ENCODE measurements at regions not wholly inside any gene's neighbourhood (a gene's known extent, or its start where the extent isn't known, plus 50 kb on each side); places are given as distances from the start of the nearest gene placed in this dataset.

DNA sequence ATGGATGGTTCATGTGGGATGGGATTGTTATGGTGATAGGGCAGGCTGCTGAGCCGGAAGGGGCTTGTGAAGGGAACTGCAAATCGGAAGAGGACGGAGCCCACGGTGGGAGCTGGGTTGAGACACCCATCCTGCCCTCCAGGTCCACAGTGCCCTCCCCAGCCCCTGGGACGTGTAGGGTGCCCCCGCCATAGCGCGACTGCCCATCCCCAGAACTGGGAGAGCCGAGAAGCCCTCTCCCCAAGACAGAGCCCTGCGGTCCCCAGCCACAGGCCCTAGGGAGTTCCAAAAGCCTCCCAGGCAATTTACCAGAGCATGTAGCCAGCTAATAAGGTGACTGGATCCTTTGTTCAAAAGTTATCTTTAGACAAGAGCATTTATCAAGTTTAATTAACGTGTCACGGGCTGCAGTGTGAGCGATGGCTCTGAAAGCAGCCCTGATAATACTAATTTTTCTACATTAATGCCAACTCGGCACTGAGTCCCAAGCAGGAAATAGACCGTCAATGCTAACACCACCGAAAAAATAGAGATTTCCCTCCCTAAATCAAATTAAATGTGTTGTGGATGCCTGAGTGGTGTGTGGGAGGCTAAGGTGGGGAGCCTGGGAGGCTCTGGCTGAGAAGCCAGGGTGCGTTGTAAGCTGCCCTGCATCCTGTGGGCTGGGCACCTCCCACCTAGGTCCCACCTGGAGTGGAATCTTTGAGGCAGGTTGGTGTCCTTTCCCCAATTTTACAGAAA is 76.8 kb upstream of the RTL6 start:
- TF ChIP-seq, protein P1, sequence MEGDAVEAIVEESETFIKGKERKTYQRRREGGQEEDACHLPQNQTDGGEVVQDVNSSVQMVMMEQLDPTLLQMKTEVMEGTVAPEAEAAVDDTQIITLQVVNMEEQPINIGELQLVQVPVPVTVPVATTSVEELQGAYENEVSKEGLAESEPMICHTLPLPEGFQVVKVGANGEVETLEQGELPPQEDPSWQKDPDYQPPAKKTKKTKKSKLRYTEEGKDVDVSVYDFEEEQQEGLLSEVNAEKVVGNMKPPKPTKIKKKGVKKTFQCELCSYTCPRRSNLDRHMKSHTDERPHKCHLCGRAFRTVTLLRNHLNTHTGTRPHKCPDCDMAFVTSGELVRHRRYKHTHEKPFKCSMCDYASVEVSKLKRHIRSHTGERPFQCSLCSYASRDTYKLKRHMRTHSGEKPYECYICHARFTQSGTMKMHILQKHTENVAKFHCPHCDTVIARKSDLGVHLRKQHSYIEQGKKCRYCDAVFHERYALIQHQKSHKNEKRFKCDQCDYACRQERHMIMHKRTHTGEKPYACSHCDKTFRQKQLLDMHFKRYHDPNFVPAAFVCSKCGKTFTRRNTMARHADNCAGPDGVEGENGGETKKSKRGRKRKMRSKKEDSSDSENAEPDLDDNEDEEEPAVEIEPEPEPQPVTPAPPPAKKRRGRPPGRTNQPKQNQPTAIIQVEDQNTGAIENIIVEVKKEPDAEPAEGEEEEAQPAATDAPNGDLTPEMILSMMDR (conservative IDR thresholded peaks at IDR 0.05; ENCODE audit: low read depth, low read length) = no peak
- no peak for TF ChIP-seq EZH2 (IDR thresholded peaks at IDR 0.05; ENCODE audit: borderline replicate concordance, low read depth, low read length, poor library complexity, severe bottlenecking)
- Histone ChIP-seq H3K27me3 (replicated peaks; ENCODE audit: insufficient read depth, low read depth, low read length, poor library complexity) (no peaks in the 10 kb centered on the region), H3K9me3 (ENCODE audit: low read depth, low read length, poor library complexity, severe bottlenecking) (no peaks in the 10 kb centered on the region), H3K4me1 (ENCODE audit: insufficient read depth, low read length, poor library complexity, severe bottlenecking) (no peaks in the 10 kb centered on the region), H3K36me3 (ENCODE audit: insufficient read depth, low read length, poor library complexity, severe bottlenecking) (no peaks in the 10 kb centered on the region), H3K4me3 (ENCODE audit: low read depth, low read length, poor library complexity, severe bottlenecking) (no peak overlapping the region), H3K27ac (ENCODE audit: low read depth, low read length, poor library complexity, severe bottlenecking) (no peak overlapping the region)
- intact Hi-C loops (cut with micrococcal nuclease; ENCODE audit: unreplicated experiment) = no loop called here
- no TSS peak for BruUV-seq (replicated peaks)
- ChIA-PET POLR2A (ENCODE audit: low non-redundant PET) (no interaction called here), CTCF (no interaction called here)
- no peak for DNase-seq (ENCODE audit: low spot score)

DNA sequence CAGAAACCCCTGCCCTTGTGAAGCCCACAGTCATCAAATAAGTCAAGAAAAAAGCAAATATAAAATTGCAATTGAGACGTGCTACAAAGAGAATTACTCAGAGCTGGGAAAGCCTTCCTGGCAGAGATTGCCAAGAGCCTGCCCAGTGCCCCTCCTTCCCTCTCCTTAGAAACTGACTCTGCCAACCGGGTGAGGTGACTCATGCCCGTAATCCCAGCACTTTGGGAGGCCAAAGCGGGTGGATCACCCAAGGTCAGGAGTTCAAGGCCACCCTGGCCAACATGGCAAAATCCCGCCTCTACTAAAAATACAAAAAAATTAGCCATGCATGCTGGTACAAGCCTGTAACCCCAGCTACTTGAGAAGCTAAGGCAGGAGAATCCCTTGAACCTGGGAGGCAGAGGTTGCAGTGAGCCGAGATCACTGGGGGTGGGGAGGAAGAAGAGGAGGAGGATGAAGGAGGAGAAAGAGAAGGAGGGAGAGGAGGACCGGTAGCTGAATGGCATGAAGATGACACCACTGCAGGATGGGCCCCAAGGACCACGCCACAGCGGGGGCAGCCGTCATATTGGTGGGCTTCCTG is 76.1 kb upstream of the RTL6 start:
- no peak for DNase-seq (ENCODE audit: low spot score)
- Histone ChIP-seq H3K27ac (ENCODE audit: low read depth, low read length, poor library complexity, severe bottlenecking) (no peak overlapping the region), H3K4me1 (ENCODE audit: insufficient read depth, low read length, poor library complexity, severe bottlenecking) (no peaks in the 10 kb centered on the region), H3K9me3 (ENCODE audit: low read depth, low read length, poor library complexity, severe bottlenecking) (no peaks in the 10 kb centered on the region), H3K36me3 (ENCODE audit: insufficient read depth, low read length, poor library complexity, severe bottlenecking) (no peaks in the 10 kb centered on the region), H3K4me3 (ENCODE audit: low read depth, low read length, poor library complexity, severe bottlenecking) (no peak overlapping the region), H3K27me3 (replicated peaks; ENCODE audit: insufficient read depth, low read depth, low read length, poor library complexity) (no peaks in the 10 kb centered on the region)
- intact Hi-C loops (cut with micrococcal nuclease; ENCODE audit: unreplicated experiment) = no loop called here
- CTCF ChIA-PET = no interaction called here
- no peak for TF ChIP-seq EZH2 (IDR thresholded peaks at IDR 0.05; ENCODE audit: borderline replicate concordance, low read depth, low read length, poor library complexity, severe bottlenecking)
- TF ChIP-seq, protein P1 (conservative IDR thresholded peaks at IDR 0.05; ENCODE audit: low read depth, low read length) = no peak
- POLR2A ChIA-PET (ENCODE audit: low non-redundant PET) = no interaction called here
- no TSS peak for BruUV-seq (replicated peaks)

DNA sequence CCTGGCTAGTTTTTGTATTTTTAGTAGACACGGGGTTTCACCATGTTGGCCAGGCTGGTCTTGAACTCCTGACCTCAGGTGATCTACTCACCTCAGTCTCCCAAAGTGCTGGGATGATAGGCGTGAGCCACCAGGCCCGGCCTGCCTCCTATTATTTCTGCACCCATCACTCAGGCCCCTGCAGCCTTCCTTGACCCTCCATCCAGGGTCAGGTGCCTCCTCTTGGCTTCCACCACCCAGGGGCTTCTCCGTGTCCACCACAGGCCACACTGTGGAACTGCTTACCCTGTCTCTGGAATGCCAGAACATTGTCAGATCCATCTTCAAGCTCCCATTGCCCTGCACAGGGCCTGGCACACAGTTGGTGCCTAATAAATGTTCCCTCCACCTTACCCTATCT is 75.4 kb upstream of the RTL6 start:
- TF ChIP-seq, protein P1 (conservative IDR thresholded peaks at IDR 0.05; ENCODE audit: low read depth, low read length) = no peak
- no peak for TF ChIP-seq EZH2 (IDR thresholded peaks at IDR 0.05; ENCODE audit: borderline replicate concordance, low read depth, low read length, poor library complexity, severe bottlenecking)
- intact Hi-C loops (cut with micrococcal nuclease; ENCODE audit: unreplicated experiment) = no loop called here
- H3K36me3 ChIP-seq (ENCODE audit: insufficient read depth, low read length, poor library complexity, severe bottlenecking) = no peaks in the 10 kb centered on the region
- no TSS peak for BruUV-seq (replicated peaks)
- ChIA-PET CTCF (no interaction called here), POLR2A (ENCODE audit: low non-redundant PET) (no interaction called here)
- H3K27me3 ChIP-seq (replicated peaks; ENCODE audit: insufficient read depth, low read depth, low read length, poor library complexity) = no peaks in the 10 kb centered on the region
- H3K4me3 ChIP-seq (ENCODE audit: low read depth, low read length, poor library complexity, severe bottlenecking) = no peak overlapping the region
- H3K9me3 ChIP-seq (ENCODE audit: low read depth, low read length, poor library complexity, severe bottlenecking) = no peaks in the 10 kb centered on the region
- DNase-seq (ENCODE audit: low spot score) = no peak
- no peaks in the 10 kb centered on the region for H3K4me1 ChIP-seq (ENCODE audit: insufficient read depth, low read length, poor library complexity, severe bottlenecking)
- H3K27ac ChIP-seq (ENCODE audit: low read depth, low read length, poor library complexity, severe bottlenecking) = no peak overlapping the region

Measured in A673 (cell line).